ENCODE measurements at regions not wholly inside any gene's neighbourhood (a gene's known extent, or its start where the extent isn't known, plus 50 kb on each side); places are given as distances from the start of the nearest gene placed in this dataset.
A peak's percentile ranks its signal among the peaks of the same experiment; 100 is the strongest.

DNA sequence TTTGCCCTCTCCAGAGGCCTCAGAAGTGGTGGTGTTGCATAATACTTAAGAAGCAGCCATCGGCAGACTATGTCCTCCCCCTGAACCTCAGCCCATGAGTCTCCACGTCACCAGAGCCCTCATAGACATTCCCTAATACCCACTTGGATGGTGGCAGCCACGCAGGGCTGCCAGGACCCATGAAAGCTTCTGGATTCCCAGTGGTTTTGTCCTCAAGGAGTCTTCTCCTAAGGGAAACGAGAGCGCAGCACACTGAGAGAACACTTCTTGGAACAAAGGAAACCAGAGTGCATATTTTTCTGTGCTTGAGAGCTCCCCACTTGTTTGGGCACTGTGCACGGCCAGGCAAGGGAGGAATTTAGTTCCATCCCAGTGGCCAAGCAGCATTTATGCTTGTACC lies 204.1 kb upstream of the DMD start:
- 33 to 46% methylated on average over 3 of the region's 6 CpGs for WGBS, 2 donors
- Histone ChIP-seq H3K9me3 (no peaks in the 10 kb centered on the region), H3K4me1 (peaks cover 0 to 20% of the 10 kb centered on the region in 2 donors), H3K27me3 (no peaks in the 10 kb centered on the region), H3K4me3 (replicated peaks in 1 of 3) (no peak overlapping the region), H3K36me3 (no peaks in the 10 kb centered on the region), H3K27ac (peak overlapping the region; percentile 52 to 67 (median 66))
- DNase-seq, result peak; percentile 70 to 72
- TF ChIP-seq, protein P1, sequence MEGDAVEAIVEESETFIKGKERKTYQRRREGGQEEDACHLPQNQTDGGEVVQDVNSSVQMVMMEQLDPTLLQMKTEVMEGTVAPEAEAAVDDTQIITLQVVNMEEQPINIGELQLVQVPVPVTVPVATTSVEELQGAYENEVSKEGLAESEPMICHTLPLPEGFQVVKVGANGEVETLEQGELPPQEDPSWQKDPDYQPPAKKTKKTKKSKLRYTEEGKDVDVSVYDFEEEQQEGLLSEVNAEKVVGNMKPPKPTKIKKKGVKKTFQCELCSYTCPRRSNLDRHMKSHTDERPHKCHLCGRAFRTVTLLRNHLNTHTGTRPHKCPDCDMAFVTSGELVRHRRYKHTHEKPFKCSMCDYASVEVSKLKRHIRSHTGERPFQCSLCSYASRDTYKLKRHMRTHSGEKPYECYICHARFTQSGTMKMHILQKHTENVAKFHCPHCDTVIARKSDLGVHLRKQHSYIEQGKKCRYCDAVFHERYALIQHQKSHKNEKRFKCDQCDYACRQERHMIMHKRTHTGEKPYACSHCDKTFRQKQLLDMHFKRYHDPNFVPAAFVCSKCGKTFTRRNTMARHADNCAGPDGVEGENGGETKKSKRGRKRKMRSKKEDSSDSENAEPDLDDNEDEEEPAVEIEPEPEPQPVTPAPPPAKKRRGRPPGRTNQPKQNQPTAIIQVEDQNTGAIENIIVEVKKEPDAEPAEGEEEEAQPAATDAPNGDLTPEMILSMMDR (IDR thresholded peaks at IDR 0.05), result no peak
- TF ChIP-seq POLR2A (IDR thresholded peaks at IDR 0.05), result no peak
- intact Hi-C loops (cut with DNase I), result no loop called here

DNA sequence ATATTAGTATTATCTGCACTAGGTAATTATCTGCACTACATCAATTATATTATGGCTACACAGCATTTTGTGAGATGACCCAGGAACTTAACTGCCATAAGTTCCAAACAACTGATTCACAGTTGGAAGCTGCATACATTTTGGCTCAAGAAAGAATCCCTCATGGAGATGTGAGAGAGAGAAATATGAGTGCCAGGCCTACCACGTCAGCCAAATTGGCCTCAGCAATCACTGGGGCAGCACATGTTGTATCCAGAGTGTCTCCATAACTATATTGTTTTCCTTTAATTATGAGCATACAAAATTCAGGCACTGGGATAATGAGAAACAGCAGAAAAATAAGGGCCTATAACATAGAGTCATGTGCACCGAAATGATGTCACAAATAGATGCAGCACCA lies 174.2 kb upstream of the DMD start:
- Histone ChIP-seq H3K4me1 (no peaks in the 10 kb centered on the region), H3K27me3 (no peaks in the 10 kb centered on the region), H3K4me3 (replicated peaks in 1 of 3) (no peak overlapping the region), H3K9me3 (no peaks in the 10 kb centered on the region), H3K36me3 (no peaks in the 10 kb centered on the region), H3K27ac (no peak overlapping the region)
- intact Hi-C loops (cut with DNase I), result no loop called here
- DNase-seq, result no peak
- WGBS, 2 donors, result 77 to 85% methylated on average over 2 of the region's 2 CpGs
- TF ChIP-seq POLR2A (IDR thresholded peaks at IDR 0.05), result no peak
- TF ChIP-seq, protein P1 (IDR thresholded peaks at IDR 0.05), result no peak

DNA sequence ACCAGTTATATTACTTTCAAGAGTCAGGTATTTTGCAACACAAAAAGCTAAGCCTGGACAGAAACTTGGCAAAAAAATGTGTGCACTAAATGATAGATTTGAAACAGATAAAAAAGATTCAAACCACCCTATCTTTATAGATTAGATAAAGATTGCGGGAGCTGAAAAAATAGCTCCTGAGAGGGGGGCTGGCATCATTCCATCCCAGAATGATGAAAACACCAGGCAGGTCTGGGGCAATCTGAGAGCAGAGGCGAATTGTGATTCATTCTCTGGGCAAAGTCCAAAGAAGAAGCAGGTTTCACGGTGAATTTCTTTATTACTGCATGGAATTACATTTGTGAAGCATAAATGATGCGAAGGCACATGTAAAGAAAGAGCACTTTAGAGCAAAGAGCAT lies 168.5 kb upstream of the DMD start:
- TF ChIP-seq POLR2A (IDR thresholded peaks at IDR 0.05), result no peak
- TF ChIP-seq, protein P1 (IDR thresholded peaks at IDR 0.05), result no peak
- intact Hi-C loops (cut with DNase I), result no loop called here
- DNase-seq, result peak; percentile 1 to 2
- Histone ChIP-seq H3K4me3 (replicated peaks in 1 of 3) (no peak overlapping the region), H3K4me1 (no peaks in the 10 kb centered on the region), H3K27me3 (no peaks in the 10 kb centered on the region), H3K9me3 (no peaks in the 10 kb centered on the region), H3K36me3 (no peaks in the 10 kb centered on the region), H3K27ac (no peak overlapping the region)
- 48 to 49% methylated on average over 4 of the region's 4 CpGs for WGBS, 2 donors

DNA sequence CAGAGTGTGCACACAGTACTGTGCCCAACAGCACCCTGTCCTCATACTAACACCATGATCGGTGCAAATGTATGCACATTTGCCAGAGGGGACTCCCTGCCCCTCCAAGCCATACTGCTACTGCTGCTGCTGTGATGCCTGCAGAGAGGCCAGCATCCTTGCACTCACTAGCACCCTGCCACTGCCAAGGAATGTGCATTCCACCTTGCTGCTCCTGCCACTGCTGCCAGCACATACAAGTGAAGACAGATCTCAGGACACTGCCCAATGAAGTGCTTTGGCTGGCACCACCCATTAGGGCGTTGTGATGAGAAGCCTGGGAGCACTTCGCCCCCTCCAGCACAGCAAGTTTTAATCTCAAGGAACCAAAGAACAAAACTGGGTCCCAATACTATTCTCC lies 146.3 kb upstream of the DMD start:
- TF ChIP-seq, protein P1 (IDR thresholded peaks at IDR 0.05), result no peak
- TF ChIP-seq POLR2A (IDR thresholded peaks at IDR 0.05), result no peak
- 87% methylated on average over 3 of the region's 3 CpGs; no CpG with 5 or more reads in 1 of the 2 donors for WGBS, 2 donors
- intact Hi-C loops (cut with DNase I), result no loop called here

DNA sequence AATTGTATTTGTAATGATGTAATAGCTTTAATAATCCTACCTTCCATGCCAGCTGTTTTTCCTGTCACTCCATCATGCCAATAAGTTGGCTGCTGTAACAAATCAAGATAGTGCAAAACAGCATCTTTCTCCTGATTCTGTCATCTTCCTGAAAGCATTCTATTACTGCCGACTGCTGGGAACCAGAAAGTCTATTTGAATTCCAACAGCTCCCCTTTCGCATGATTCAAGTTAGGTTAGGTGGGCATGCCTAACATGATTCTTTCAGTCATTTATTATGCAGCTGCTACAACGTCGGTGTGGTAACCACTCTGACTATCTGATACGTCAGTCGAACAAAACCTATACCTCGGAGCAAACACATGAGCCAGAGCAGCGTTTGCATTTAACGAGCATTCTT lies 127.9 kb upstream of the DMD start:
- no peak for DNase-seq
- Histone ChIP-seq H3K4me1 (no peaks in the 10 kb centered on the region), H3K27me3 (no peaks in the 10 kb centered on the region), H3K4me3 (replicated peaks in 1 of 3) (no peak overlapping the region), H3K27ac (no peak overlapping the region), H3K36me3 (no peaks in the 10 kb centered on the region), H3K9me3 (no peaks in the 10 kb centered on the region)
- TF ChIP-seq, protein P1 (IDR thresholded peaks at IDR 0.05), result no peak
- no peak for TF ChIP-seq POLR2A (IDR thresholded peaks at IDR 0.05)
- intact Hi-C loops (cut with DNase I), result no loop called here
- WGBS, 2 donors, result 10 to 28% methylated on average over 9 of the region's 9 CpGs

More for the DNA sequence above, 146.3 kb upstream of the DMD start:
- no peaks in the 10 kb centered on the region for H3K36me3 ChIP-seq
- DNase-seq, result no peak
- H3K27me3 ChIP-seq, result no peaks in the 10 kb centered on the region
- H3K27ac ChIP-seq, result no peak overlapping the region
- no peaks in the 10 kb centered on the region for H3K4me1 ChIP-seq
- H3K9me3 ChIP-seq, result no peaks in the 10 kb centered on the region
- no peak overlapping the region for H3K4me3 ChIP-seq (replicated peaks in 1 of 3)

Data from thyroid gland (tissue), 4 donors.